Endodermal cell (in vitro differentiated cells): ENCODE measurements at regions not wholly inside any gene's neighbourhood (a gene's known extent, or its start where the extent isn't known, plus 50 kb on each side); places are given as distances from the start of the nearest gene placed in this dataset.

Experiments
- DNase-seq: peaks from one replicate; pipeline ENCODE4 v3.0.0-alpha.2; 2017
- H3K27ac ChIP-seq: 2 replicates; pipeline ENCODE4 v1.5.1; 2013; ENCODE audit warnings: mild to moderate bottlenecking, low read depth, low read length, moderate library complexity
- H3K27me3 ChIP-seq: 2 replicates; pipeline ENCODE4 v1.6.1; 2013; ENCODE audit warnings: mild to moderate bottlenecking, low read length, moderate library complexity; ENCODE audit not compliant: insufficient read depth, control insufficient read depth, poor library complexity, severe bottlenecking
- H3K36me3 ChIP-seq: 2 replicates; pipeline ENCODE4 v1.7.0; 2013; ENCODE audit warnings: mild to moderate bottlenecking, low read length, moderate library complexity; ENCODE audit not compliant: control insufficient read depth, insufficient read depth
- H3K4me1 ChIP-seq: one replicate; pipeline ENCODE4 v1.7.0; 2013; ENCODE audit warnings: low read length; ENCODE audit not compliant: control insufficient read depth, insufficient read depth
- H3K4me3 ChIP-seq: 2 replicates; pipeline ENCODE4 v1.5.1; 2013; ENCODE audit warnings: mild to moderate bottlenecking, low read length, moderate library complexity
- H3K9ac ChIP-seq: 2 replicates; pipeline ENCODE4 v1.6.1; 2013; ENCODE audit warnings: mild to moderate bottlenecking, low read length, moderate library complexity; ENCODE audit not compliant: poor library complexity, severe bottlenecking; ENCODE audit errors: extremely low read depth
- H3K9me3 ChIP-seq: 2 replicates; pipeline ENCODE4 v1.6.1; 2013; ENCODE audit warnings: mild to moderate bottlenecking, low read length, moderate library complexity; ENCODE audit not compliant: control insufficient read depth
- H3K27ac Mint-ChIP-seq: 2 replicates; pipeline ENCODE4 v1.8.0; 2020; ENCODE audit warnings: mixed read lengths
- H3K27me3 Mint-ChIP-seq: 2 replicates; pipeline ENCODE4 v1.8.0; 2021; ENCODE audit warnings: mild to moderate bottlenecking, mixed read lengths; ENCODE audit not compliant: insufficient read depth
- H3K36me3 Mint-ChIP-seq: 2 replicates; pipeline ENCODE4 v1.8.0; 2020; ENCODE audit warnings: low read depth, mixed read lengths
- H3K4me1 Mint-ChIP-seq: 2 replicates; pipeline ENCODE4 v1.8.0; 2020; ENCODE audit warnings: mixed read lengths
- H3K4me3 Mint-ChIP-seq: 2 replicates; pipeline ENCODE4 v1.8.0; 2020; ENCODE audit warnings: mild to moderate bottlenecking, moderate library complexity, mixed read lengths
- H3K9me3 Mint-ChIP-seq: 2 replicates; pipeline ENCODE4 v1.8.0; 2020; ENCODE audit warnings: mild to moderate bottlenecking, mixed read lengths
- CTCF ChIP-seq: fragments of 200-600 bp; sonication (generic); conservative IDR thresholded peaks from 2 replicates; pipeline ENCODE4 v1.5.0; 2021; ENCODE audit warnings: antibody characterized with exemption, mild to moderate bottlenecking
- WGBS, 2 experiments: methylation state at CpG; one replicate each; pipeline versions ENCODE4 v1.1.5 to v1.1.7; 2013; ENCODE audit warnings: missing lambda C conversion rate in 2 of 2, mixed read lengths in 1 of 2; ENCODE audit not compliant: insufficient coverage in 1 of 2, insufficient read length in 1 of 2; 5-methylcytosine and 5-hydroxymethylcytosine counted together

DNA sequence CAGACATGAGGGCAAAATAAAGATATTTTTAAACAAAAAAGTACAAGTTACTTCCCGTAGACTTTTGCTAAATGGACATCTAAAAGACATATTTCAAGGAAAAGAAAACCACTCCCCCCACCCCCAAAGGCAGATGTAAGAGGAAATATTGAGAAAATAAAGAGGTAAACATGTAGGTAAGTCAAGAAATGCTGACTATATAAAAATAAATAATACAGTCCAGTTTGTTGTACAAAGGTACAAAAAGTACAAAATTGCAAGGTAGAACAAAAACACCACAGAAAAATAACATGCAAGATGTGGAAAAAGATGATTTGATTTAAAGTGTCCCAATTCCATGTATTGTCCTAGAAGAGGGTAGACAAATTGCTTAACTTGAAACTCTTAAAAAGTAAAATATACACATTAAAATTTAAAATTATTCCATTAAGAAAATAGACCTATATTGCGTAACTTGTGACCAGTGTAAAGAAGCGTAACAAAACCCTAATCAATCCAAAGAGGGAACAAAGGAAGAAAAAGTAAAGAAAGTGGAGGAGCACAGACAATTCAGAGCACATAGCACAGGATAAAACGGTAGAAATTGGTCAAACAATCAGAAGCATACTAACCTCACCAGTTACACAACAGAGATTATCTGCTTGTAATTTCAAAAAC lies 58.4 kb upstream of the FAM216B start:
- no peak overlapping the region for H3K27ac Mint-ChIP-seq
- 98 to 100% methylated on average over 1 to 3 of the region's 4 CpGs for WGBS, 2 experiments
- H3K27me3 ChIP-seq = no peaks in the 10 kb centered on the region
- H3K36me3 Mint-ChIP-seq = no peaks in the 10 kb centered on the region
- H3K9ac ChIP-seq = no peak overlapping the region
- H3K4me1 ChIP-seq = no peaks in the 10 kb centered on the region
- H3K36me3 ChIP-seq = no peaks in the 10 kb centered on the region
- H3K9me3 Mint-ChIP-seq = peaks cover 6% of the 10 kb centered on the region
- peaks cover 3% of the 10 kb centered on the region for H3K27me3 Mint-ChIP-seq
- no peak for TF ChIP-seq CTCF
- H3K4me3 Mint-ChIP-seq = no peak overlapping the region
- H3K27ac ChIP-seq = no peak overlapping the region
- H3K4me3 ChIP-seq = no peak overlapping the region
- H3K4me1 Mint-ChIP-seq = no peaks in the 10 kb centered on the region
- peaks cover 9% of the 10 kb centered on the region for H3K9me3 ChIP-seq
- no peak for DNase-seq

- H3K9me3 ChIP-seq = peaks cover 9% of the 10 kb centered on the region
- H3K27ac ChIP-seq = no peak overlapping the region
- DNase-seq = no peak
- Mint-ChIP-seq H3K9me3 (peaks cover 6% of the 10 kb centered on the region), H3K4me3 (no peak overlapping the region), H3K27me3 (no peaks in the 10 kb centered on the region), H3K36me3 (no peaks in the 10 kb centered on the region), H3K27ac (no peak overlapping the region), H3K4me1 (peaks cover 17% of the 10 kb centered on the region)
- H3K9ac ChIP-seq = no peak overlapping the region
- H3K4me3 ChIP-seq = no peak overlapping the region
- 67 to 81% methylated on average over 5 to 8 of the region's 8 CpGs for WGBS, 2 experiments
- TF ChIP-seq CTCF = no peak
- H3K36me3 ChIP-seq = no peaks in the 10 kb centered on the region
- H3K4me1 ChIP-seq = no peaks in the 10 kb centered on the region
- no peaks in the 10 kb centered on the region for H3K27me3 ChIP-seq
These were observed 52.7 kb upstream of the FAM216B start for GRCh38 chr13:42728507-42729180.

GRCh38 chr13:42729857-42730402 lies 51.5 kb upstream of the FAM216B start:
- DNase-seq = no peak
- peaks cover 6% of the 10 kb centered on the region for H3K9me3 Mint-ChIP-seq
- no peak overlapping the region for H3K9ac ChIP-seq
- H3K27me3 Mint-ChIP-seq = no peaks in the 10 kb centered on the region
- WGBS, 2 experiments = 91% methylated on average over 1 of the region's 1 CpG; no CpG with 5 or more reads in 1 of the 2 experiments
- H3K4me1 Mint-ChIP-seq = peaks cover 20% of the 10 kb centered on the region
- no peak overlapping the region for H3K4me3 ChIP-seq
- H3K4me1 ChIP-seq = no peaks in the 10 kb centered on the region
- no peaks in the 10 kb centered on the region for H3K36me3 ChIP-seq
- no peak overlapping the region for H3K27ac ChIP-seq
- TF ChIP-seq CTCF = no peak
- H3K4me3 Mint-ChIP-seq = no peak overlapping the region
- no peak overlapping the region for H3K27ac Mint-ChIP-seq
- H3K9me3 ChIP-seq = peaks cover 9% of the 10 kb centered on the region
- H3K27me3 ChIP-seq = no peaks in the 10 kb centered on the region
- H3K36me3 Mint-ChIP-seq = no peaks in the 10 kb centered on the region
